Kidney (tissue), 13 donors: ENCODE measurements at regions not wholly inside any gene's neighbourhood (a gene's known extent, or its start where the extent isn't known, plus 50 kb on each side); places are given as distances from the start of the nearest gene placed in this dataset.

Experiments
- DNase-seq, 5 donors: peaks; one replicate each; pipeline ENCODE4 v3.0.0-alpha.2; 2013 to 2020
- FAIRE-seq: peaks from 2 replicates; lab custom pipeline; 2012; peaks lifted over from hg19 to GRCh38; lab: Jason Lieb, UNC
- H3K27ac ChIP-seq, 2 donors: one replicate each; pipeline ENCODE4 v1.7.0; 2013; ENCODE audit warnings: low read depth in 2 of 2, low read length in 2 of 2, inconsistent platforms in 1 of 2
- H3K27me3 ChIP-seq: one replicate; pipeline ENCODE4 v1.7.1; 2013; ENCODE audit warnings: low read length, inconsistent platforms; ENCODE audit not compliant: control insufficient read depth, insufficient read depth
- H3K36me3 ChIP-seq, 3 donors: one replicate each; pipeline versions ENCODE4 v1.7.0 to v1.7.1; 2013; ENCODE audit warnings: low read length in 3 of 3, control low read depth in 1 of 3, inconsistent platforms in 1 of 3; ENCODE audit not compliant: insufficient read depth in 3 of 3, control insufficient read depth in 2 of 3
- H3K4me1 ChIP-seq, 3 donors: one replicate each; pipeline versions ENCODE4 v1.7.0 to v1.7.1; 2013; ENCODE audit warnings: low read length in 3 of 3, inconsistent platforms in 1 of 3, low read depth in 1 of 3; ENCODE audit not compliant: control insufficient read depth in 2 of 3, insufficient read depth in 2 of 3
- H3K4me3 ChIP-seq, 3 donors: one replicate each; pipeline versions ENCODE4 v1.7.0 to v1.8.1; 2013; ENCODE audit warnings: low read length in 3 of 3, control low read depth in 1 of 3, inconsistent platforms in 1 of 3
- H3K9ac ChIP-seq, 3 donors: one replicate each; pipeline versions ENCODE4 v1.7.0 to v1.7.1; 2013; ENCODE audit warnings: low read length in 3 of 3, control low read depth in 1 of 3, inconsistent platforms in 1 of 3
- H3K9me3 ChIP-seq, 3 donors: one replicate each; pipeline versions ENCODE4 v1.7.0 to v1.7.1; 2013; ENCODE audit warnings: low read length in 3 of 3, control low read depth in 1 of 3, inconsistent platforms in 1 of 3; ENCODE audit not compliant: control insufficient read depth in 2 of 3, insufficient read depth in 1 of 3
- CTCF ChIP-seq: IDR thresholded peaks from 3 replicates; pipeline ENCODE4 v1.5.1; 2012; ENCODE audit warnings: mild to moderate bottlenecking, moderate library complexity, borderline replicate concordance; ENCODE audit not compliant: insufficient read depth; ENCODE audit errors: extremely low read depth
- intact Hi-C: fragments of 100-400 bp; cut with DNase I; formaldehyde crosslinking; loops from one replicate; pipeline ENCODE4 v1.11.1; 2022
- donor health status: control.
- donor health status: control.
- donor health status: control.
- donor health status: control.
- donor health status: control.
- donor health status: DM: yes; HTN: yes; CAD: no.
- donor health status: Normal renal cell carcinoma (clear cell type).

- Histone ChIP-seq H3K4me1 (no peaks in the 10 kb centered on the region), H3K4me3 (no peak overlapping the region), H3K27me3 (no peaks in the 10 kb centered on the region), H3K9ac (no peak overlapping the region), H3K9me3 (peaks cover 0 to 3% (median 0%) of the 10 kb centered on the region in 3 donors), H3K36me3 (no peaks in the 10 kb centered on the region), H3K27ac (no peak overlapping the region)
- FAIRE-seq = no peak
- no peak for DNase-seq
- intact Hi-C loops = no loop called here
- no peak for TF ChIP-seq CTCF
These were observed 80.6 kb upstream of the POU5F2 start for GRCh38 chr5:93821891-93822415.

GRCh38 chr5:93819668-93820067, 78.3 kb upstream of the POU5F2 start:
- intact Hi-C loops = no loop called here
- no peaks in the 10 kb centered on the region for H3K4me1 ChIP-seq
- no peaks in the 10 kb centered on the region for H3K9me3 ChIP-seq
- no peak overlapping the region for H3K9ac ChIP-seq
- H3K36me3 ChIP-seq = no peaks in the 10 kb centered on the region
- H3K4me3 ChIP-seq = no peak overlapping the region
- H3K27me3 ChIP-seq = no peaks in the 10 kb centered on the region
- DNase-seq (no peak), FAIRE-seq (no peak)
- H3K27ac ChIP-seq = no peak overlapping the region
- TF ChIP-seq CTCF = no peak

- Histone ChIP-seq H3K4me1 (no peaks in the 10 kb centered on the region), H3K4me3 (no peak overlapping the region), H3K27me3 (no peaks in the 10 kb centered on the region), H3K27ac (no peak overlapping the region), H3K9ac (no peak overlapping the region), H3K36me3 (no peaks in the 10 kb centered on the region), H3K9me3 (no peaks in the 10 kb centered on the region)
- intact Hi-C loops = no loop called here
- DNase-seq (no peak), FAIRE-seq (no peak)
- no peak for TF ChIP-seq CTCF
These were observed 69.4 kb upstream of the POU5F2 start for GRCh38 chr5:93810780-93811179.

GRCh38 chr5:93809430-93809829, 68.0 kb upstream of the POU5F2 start:
- intact Hi-C loops = loop anchor here (10.0 kb wide), 1 partner anchor 205 kb away; no protein-coding TSS in a partner anchor

More at GRCh38 chr5:93809430-93809829, 68.0 kb upstream of the POU5F2 start:
- no peak for TF ChIP-seq CTCF
- DNase-seq (no peak), FAIRE-seq (no peak)
- Histone ChIP-seq H3K4me3 (no peak overlapping the region), H3K36me3 (no peaks in the 10 kb centered on the region), H3K4me1 (no peaks in the 10 kb centered on the region), H3K9ac (no peak overlapping the region), H3K27ac (no peak overlapping the region), H3K27me3 (no peaks in the 10 kb centered on the region), H3K9me3 (no peaks in the 10 kb centered on the region)
